HG03139 (cell line): ENCODE measurements at regions not wholly inside any gene's neighbourhood (a gene's known extent, or its start where the extent isn't known, plus 50 kb on each side); places are given as distances from the start of the nearest gene placed in this dataset.
"Not testable (repeated sequence)": the region's sequence is repeated elsewhere in the genome, so short reads cannot be mapped to it uniquely, and the experiment has no call there.

ENCODE experiments used
- ATAC-seq: cut with Tn5 transposase; IDR thresholded peaks from one replicate; pipeline ENCODE4 v1.9.1; 2021; ENCODE audit not compliant: unreplicated experiment

DNA sequence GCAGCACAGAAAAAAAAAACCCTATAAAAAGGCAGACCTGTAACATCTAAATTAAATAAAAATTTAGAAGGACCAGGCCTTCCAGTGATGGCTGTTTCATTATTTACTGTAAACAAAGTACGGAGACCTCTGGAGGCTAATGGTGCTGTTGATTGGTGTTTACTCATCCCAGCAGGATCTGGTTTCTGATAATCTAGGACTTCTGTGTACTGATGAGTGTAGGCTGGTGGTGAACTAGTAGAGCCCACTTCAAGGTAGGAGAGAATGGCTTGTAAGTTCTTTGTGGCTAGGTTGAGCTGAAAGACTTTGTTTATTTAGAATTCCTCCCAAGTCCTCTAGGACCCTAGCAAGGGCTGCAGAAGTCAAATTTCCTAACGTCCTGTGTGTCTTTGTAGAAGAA lies 398.1 kb upstream of the PITX2 start:
- ATAC-seq, result no peak

DNA sequence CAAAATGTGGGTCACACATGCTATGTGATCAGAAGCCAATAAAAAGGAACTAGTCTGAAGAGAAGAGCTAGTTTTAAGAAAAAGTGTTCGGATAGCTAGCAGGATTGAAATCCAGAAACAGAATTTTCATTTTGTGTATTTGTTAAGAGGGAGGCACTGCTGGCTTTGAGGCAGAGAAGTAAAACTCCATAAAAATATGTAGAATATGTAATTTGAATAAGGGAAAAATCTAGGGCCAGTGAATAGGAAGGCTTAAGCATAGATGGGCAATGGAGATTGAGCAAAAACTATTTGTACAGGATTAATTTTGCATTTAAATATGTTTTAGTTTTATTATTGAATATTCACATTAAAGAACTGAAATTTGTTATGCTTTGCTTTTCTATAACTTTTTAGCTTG lies 399.9 kb upstream of the PITX2 start:
- ATAC-seq, result no peak

GRCh38 chr4:111027526-111027925 lies 404.6 kb upstream of the PITX2 start:
- no peak for ATAC-seq

GRCh38 chr4:111028795-111029194 lies 405.9 kb upstream of the PITX2 start:
- no peak for ATAC-seq

GRCh38 chr4:111031001-111031579 lies 408.2 kb upstream of the PITX2 start:
- no peak for ATAC-seq

- no peak for ATAC-seq
Measured at GRCh38 chr4:111031596-111031995, 408.7 kb upstream of the PITX2 start.

- no peak for ATAC-seq
Measured at GRCh38 chr4:111037591-111038360, 414.9 kb upstream of the PITX2 start.

DNA sequence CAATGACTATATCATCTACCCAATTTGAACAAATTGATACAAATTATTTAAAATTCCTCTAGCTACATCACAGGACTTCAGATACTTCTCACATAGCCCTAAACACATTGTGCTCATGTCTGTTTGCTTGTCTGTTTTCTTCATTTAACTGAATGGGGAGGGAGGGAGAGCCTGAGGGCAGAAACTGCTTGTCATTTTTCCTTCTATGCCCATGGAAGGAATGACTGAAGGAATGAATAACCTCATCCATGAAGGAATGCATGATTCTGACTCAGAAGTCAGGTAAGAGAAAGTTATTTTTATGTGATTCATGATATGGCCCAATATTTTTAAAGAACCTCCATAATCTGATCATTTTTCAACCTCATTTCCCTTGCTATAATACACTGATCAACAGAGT lies 418.0 kb upstream of the PITX2 start:
- ATAC-seq, result no peak

GRCh38 chr4:111043286-111043685 lies 420.4 kb upstream of the PITX2 start:
- ATAC-seq, result no peak

- ATAC-seq, result no peak
Measured at GRCh38 chr4:111045992-111046391, 423.1 kb upstream of the PITX2 start.

- peak; percentile 76 for ATAC-seq
Measured at GRCh38 chr4:111046811-111047210, 423.9 kb upstream of the PITX2 start.

- no peak for ATAC-seq
Measured at GRCh38 chr4:111048316-111048715, 425.4 kb upstream of the PITX2 start.

DNA sequence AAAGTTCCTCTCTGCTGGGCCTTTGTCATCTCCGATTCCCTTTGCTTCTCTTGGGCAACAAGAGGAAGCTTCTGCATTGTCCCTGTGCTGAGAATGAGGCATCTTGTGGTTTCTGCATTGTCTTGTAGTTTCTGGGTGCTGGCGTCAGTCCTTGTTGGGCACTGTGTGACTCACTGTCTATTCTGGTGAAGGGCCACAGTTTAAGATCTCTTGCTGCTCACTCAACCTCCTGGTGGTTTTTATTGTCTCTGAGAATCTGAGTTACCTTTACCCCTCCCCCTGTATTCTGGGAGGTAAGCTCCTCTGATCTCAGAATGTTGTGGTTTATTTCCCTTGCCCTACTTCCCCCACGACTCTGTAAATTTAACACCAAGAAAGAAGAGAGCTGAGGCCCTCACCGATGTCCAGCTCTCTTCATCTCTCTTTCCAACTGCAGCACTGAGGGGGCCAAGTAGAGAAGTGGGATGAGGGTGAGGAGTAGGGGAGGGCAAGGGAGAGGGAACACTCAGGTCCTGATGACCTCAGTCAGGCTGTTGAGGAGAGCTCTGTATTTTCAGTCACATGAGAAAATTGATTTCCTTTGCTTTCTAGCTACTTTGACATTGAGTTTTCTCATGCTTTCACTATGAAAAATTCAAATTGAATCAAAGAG lies 441.6 kb upstream of the PITX2 start:
- no peak for ATAC-seq

DNA sequence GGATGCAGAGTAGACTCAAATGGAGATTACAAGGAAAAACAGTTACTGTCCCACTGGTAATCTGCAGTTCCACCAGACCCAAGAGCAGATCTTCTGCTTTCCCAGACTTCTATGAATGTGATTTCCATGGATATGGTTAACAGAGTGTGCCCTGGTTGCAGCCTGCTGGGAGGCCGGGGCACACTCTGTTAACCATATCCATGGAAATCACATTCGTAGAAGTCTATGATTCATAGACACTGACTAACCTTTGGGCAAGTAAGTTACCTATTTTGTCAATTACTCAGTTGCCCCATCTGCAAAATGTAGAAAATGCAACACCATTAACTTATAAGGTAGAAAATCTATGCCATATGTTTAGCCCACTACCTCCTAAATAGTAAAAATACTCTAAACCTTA lies 443.1 kb upstream of the PITX2 start:
- no peak for ATAC-seq

DNA sequence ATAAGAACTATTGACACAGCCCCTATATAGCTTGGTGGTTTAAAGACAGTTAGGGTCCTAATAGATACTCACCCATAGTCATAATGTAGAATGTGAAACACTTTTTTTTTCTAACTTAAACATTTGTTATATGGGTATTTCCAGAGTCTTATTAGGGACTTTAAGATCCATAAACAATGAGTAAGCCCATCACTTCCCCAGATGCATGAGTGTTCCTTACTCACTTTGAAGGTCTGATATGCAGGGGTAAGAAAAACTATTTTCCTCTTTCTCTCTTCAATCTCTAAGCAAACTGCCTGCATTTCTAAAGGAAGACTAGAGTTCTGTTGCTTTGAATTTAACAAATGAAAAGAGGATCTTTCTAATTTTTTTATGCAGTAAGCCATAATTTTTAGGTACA lies 443.6 kb upstream of the PITX2 start:
- no peak for ATAC-seq

DNA sequence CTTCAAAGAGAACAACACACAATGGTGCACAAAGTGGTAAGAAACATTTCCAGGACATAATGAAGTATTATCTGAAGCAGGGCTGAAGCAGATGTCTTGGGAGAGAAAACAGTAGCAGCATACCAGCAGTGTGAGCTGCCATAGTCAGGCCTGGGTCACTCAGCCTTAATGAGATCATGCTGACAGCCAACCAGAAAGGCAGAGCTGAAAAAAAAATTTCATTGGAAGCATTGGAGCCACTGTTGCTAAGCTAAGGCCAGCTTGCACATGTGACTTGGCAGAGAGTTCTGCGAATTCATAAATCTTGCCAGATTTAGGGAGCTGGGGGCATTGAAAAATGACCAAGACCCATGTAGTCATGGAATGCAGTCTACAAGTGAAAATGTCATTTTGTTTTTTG lies 444.0 kb upstream of the PITX2 start:
- ATAC-seq, result no peak

GRCh38 chr4:111068883-111069282 lies 446.0 kb upstream of the PITX2 start:
- no peak for ATAC-seq

- ATAC-seq, result no peak
Measured at GRCh38 chr4:111070390-111070789, 447.5 kb upstream of the PITX2 start.

DNA sequence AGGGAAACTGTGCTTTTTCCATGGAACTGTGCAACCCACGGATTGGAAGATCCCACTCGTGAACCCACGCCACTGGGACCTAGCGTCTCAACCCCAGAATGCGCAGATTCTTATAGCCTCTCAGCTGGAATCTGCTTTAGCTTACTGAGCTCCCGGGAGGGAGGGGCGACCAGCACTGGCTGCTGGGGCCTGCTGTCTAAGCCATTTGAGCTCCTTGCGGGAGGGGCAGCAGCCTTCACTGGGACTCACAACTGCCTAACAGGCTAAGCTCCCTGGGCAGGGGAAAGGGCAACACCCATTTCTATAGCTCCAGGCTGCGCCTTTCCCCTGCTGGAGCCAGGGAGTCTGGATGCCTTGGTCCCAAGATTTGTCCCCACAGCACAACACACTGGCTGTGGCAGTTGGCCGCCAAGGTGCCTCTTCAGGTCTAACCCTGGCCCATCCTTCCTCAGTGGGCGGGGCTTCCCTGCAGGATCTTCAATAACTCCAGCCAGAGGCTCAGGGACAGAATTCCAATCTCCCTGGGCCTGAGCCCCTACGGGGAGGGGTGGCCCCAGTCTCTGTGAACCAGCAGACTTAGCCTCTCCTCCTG lies 451.7 kb upstream of the PITX2 start:
- ATAC-seq, result no peak

- not testable (repeated sequence) for ATAC-seq
Measured at GRCh38 chr4:111076299-111076698, 453.4 kb upstream of the PITX2 start.

GRCh38 chr4:111108153-111108552 lies 485.3 kb upstream of the PITX2 start:
- ATAC-seq, result no peak

DNA sequence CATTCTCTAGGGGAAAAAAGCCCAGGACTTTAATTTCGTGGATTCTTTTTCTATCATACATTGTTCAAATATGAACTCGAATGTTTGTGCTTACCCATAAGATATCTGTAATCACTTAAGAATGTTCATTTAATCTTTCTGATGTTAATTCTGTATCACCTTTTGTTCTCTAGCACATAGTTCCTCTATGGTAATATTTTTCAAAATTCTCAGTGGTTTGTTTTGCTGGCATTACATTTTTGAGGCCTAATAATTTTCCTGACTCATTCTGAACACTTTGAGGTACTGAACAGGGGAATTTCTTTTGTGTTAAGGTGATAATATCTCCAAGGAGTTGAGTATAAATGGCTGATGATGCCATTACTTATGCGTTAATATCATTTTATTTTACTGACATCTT lies 490.7 kb upstream of the PITX2 start:
- no peak for ATAC-seq
